ENCODE measurements at regions not wholly inside any gene's neighbourhood (a gene's known extent, or its start where the extent isn't known, plus 50 kb on each side); places are given as distances from the start of the nearest gene placed in this dataset.
"Not testable (repeated sequence)": the region's sequence is repeated elsewhere in the genome, so short reads cannot be mapped to it uniquely, and the experiment has no call there.

DNA sequence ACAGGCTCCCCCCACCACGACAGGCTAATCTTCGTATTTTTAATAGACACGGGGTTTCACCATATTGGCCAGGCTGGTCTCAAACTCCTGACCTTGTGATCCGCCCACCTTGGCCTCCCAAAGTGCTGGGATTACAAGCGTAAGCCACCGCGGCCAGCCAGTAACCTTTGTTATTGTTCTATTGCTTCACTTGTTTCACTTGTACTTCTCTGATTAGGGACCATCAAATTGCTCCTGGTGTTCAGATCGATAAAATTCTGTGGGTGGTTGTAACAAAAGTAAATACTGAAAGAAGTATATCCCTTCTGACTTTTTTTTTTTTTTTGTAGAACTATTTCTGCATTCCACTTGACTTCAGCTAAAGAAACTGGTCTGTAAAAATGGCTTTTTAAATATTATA, 445.5 kb upstream of the CDH10 start:
- no peak overlapping the region for H3K27ac Mint-ChIP-seq
- TF ChIP-seq CREB1 (CRISPR knock-in tag; IDR thresholded peaks at IDR 0.05) (no peak), ZBTB43 (CRISPR knock-in tag; IDR thresholded peaks at IDR 0.05) (no peak), TEAD1 (CRISPR knock-in tag; IDR thresholded peaks at IDR 0.05) (no peak), JAZF1 (CRISPR knock-in tag; IDR thresholded peaks at IDR 0.05) (no peak), MXD4 (CRISPR knock-in tag; IDR thresholded peaks at IDR 0.05; ENCODE audit: borderline replicate concordance) (no peak), ZBTB21 (CRISPR knock-in tag; IDR thresholded peaks at IDR 0.05; ENCODE audit: borderline replicate concordance) (no peak), GABPB1 (CRISPR knock-in tag; IDR thresholded peaks at IDR 0.05) (no peak)
- TF ChIP-seq, protein P1, sequence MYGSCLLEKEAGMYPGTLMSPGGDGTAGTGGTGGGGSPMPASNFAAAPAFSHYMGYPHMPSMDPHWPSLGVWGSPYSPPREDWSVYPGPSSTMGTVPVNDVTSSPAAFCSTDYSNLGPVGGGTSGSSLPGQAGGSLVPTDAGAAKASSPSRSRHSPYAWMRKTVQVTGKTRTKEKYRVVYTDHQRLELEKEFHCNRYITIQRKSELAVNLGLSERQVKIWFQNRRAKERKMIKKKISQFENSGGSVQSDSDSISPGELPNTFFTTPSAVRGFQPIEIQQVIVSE (CRISPR knock-in tag; IDR thresholded peaks at IDR 0.05; ENCODE audit: borderline replicate concordance): no peak
- DNase-seq (ENCODE audit: low spot score) (no peak), ATAC-seq (no peak)
- no peak overlapping the region for H3K4me3 Mint-ChIP-seq
- no peaks in the 10 kb centered on the region for H3K4me1 Mint-ChIP-seq
- H3K9me3 Mint-ChIP-seq: no peaks in the 10 kb centered on the region
- CTCF ChIA-PET: no interaction called here
- no peaks in the 10 kb centered on the region for H3K36me3 Mint-ChIP-seq
- H3K27me3 Mint-ChIP-seq (ENCODE audit: low read depth): no peaks in the 10 kb centered on the region
- POLR2A ChIA-PET: no interaction called here

- H3K4me3 Mint-ChIP-seq; POLR2A ChIA-PET; CTCF ChIA-PET; H3K9me3 Mint-ChIP-seq; H3K27me3 Mint-ChIP-seq (ENCODE audit: low read depth); H3K4me1 Mint-ChIP-seq; H3K27ac Mint-ChIP-seq; ATAC-seq; DNase-seq (ENCODE audit: low spot score); H3K36me3 Mint-ChIP-seq: not testable (repeated sequence)
- TF ChIP-seq HMGA2 (CRISPR knock-in tag; IDR thresholded peaks at IDR 0.05): peak; percentile 94
These were observed 443.9 kb upstream of the CDH10 start for GRCh38 chr5:25088689-25089088.

- H3K36me3 Mint-ChIP-seq; DNase-seq (ENCODE audit: low spot score); CTCF ChIA-PET; ATAC-seq; H3K27me3 Mint-ChIP-seq (ENCODE audit: low read depth); H3K27ac Mint-ChIP-seq; H3K9me3 Mint-ChIP-seq; POLR2A ChIA-PET; H3K4me1 Mint-ChIP-seq: not testable (repeated sequence)
- H3K4me3 Mint-ChIP-seq: peak overlapping the region; percentile 61
These were observed 438.5 kb upstream of the CDH10 start for GRCh38 chr5:25083261-25083660.

DNA sequence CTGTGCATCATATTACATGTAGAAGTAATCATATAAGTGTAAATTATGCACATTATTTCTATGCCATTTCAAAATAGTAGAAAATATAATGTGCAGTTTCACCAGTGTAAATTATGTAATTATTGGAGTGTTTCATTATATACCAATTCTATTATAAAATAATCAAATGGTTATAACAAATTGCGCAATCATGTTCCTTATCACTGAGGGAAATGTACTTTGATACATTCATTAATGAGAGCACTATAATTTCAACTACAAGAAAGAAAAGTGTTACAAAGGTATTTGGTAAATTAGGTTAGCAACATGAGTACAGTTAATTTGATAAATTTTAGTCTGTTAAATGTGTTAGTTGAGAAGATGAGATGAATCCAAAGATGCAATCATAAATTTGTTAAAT, 421.5 kb upstream of the CDH10 start:
- CTCF ChIA-PET: no interaction called here
- TF ChIP-seq ZBTB43 (CRISPR knock-in tag; IDR thresholded peaks at IDR 0.05) (no peak), SP1 (CRISPR knock-in tag; conservative IDR thresholded peaks at IDR 0.05) (no peak), ZNF512 (CRISPR knock-in tag; IDR thresholded peaks at IDR 0.05; ENCODE audit: borderline replicate concordance) (no peak), ZNF263 (CRISPR knock-in tag; IDR thresholded peaks at IDR 0.05; ENCODE audit: low read depth) (no peak), ZNF232 (CRISPR knock-in tag; IDR thresholded peaks at IDR 0.05) (no peak), GTF2I (CRISPR knock-in tag; conservative IDR thresholded peaks at IDR 0.05) (no peak), ZNF416 (CRISPR knock-in tag; IDR thresholded peaks at IDR 0.05) (no peak), ZNF121 (CRISPR knock-in tag; IDR thresholded peaks at IDR 0.05) (no peak), HMGA2 (CRISPR knock-in tag; IDR thresholded peaks at IDR 0.05) (no peak)
- TF ChIP-seq, protein P2, sequence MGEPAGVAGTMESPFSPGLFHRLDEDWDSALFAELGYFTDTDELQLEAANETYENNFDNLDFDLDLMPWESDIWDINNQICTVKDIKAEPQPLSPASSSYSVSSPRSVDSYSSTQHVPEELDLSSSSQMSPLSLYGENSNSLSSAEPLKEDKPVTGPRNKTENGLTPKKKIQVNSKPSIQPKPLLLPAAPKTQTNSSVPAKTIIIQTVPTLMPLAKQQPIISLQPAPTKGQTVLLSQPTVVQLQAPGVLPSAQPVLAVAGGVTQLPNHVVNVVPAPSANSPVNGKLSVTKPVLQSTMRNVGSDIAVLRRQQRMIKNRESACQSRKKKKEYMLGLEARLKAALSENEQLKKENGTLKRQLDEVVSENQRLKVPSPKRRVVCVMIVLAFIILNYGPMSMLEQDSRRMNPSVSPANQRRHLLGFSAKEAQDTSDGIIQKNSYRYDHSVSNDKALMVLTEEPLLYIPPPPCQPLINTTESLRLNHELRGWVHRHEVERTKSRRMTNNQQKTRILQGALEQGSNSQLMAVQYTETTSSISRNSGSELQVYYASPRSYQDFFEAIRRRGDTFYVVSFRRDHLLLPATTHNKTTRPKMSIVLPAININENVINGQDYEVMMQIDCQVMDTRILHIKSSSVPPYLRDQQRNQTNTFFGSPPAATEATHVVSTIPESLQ (CRISPR knock-in tag; IDR thresholded peaks at IDR 0.05): no peak
- TF ChIP-seq, protein P3, sequence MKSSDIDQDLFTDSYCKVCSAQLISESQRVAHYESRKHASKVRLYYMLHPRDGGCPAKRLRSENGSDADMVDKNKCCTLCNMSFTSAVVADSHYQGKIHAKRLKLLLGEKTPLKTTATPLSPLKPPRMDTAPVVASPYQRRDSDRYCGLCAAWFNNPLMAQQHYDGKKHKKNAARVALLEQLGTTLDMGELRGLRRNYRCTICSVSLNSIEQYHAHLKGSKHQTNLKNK (CRISPR knock-in tag; IDR thresholded peaks at IDR 0.05): no peak
- H3K36me3 Mint-ChIP-seq: no peaks in the 10 kb centered on the region
- no peak overlapping the region for H3K27ac Mint-ChIP-seq
- DNase-seq (ENCODE audit: low spot score) (no peak), ATAC-seq (no peak)
- H3K27me3 Mint-ChIP-seq (ENCODE audit: low read depth): no peaks in the 10 kb centered on the region
- POLR2A ChIA-PET: interaction anchor here (0.6 kb wide), 1 partner anchor 96 kb away, joined by 3 read pairs; no protein-coding TSS in a partner anchor
- no peak overlapping the region for H3K4me3 Mint-ChIP-seq
- no peaks in the 10 kb centered on the region; the same call in 1 of the 2 replicates for H3K9me3 Mint-ChIP-seq
- H3K4me1 Mint-ChIP-seq: peaks cover 5% of the 10 kb centered on the region; the same call in 1 of the 2 replicates

Measured in WTC11 (cell line).